SU-DHL-6 (cell line): ENCODE measurements at regions not wholly inside any gene's neighbourhood (a gene's known extent, or its start where the extent isn't known, plus 50 kb on each side); places are given as distances from the start of the nearest gene placed in this dataset.

ENCODE experiments used
- EZH2phosphoT487 ChIP-seq: fragments of 200-600 bp; sonication (generic), shearing (Covaris generic); conservative IDR thresholded peaks from 2 replicates; pipeline ENCODE4 v1.6.1; 2018; ENCODE audit warnings: mild to moderate bottlenecking, antibody characterized with exemption, low read length, moderate library complexity, mixed read lengths
- TF ChIP-seq, protein P1 (sequence below): fragments of 200-600 bp; sonication (generic); IDR thresholded peaks from one replicate; pipeline ENCODE4 v1.5.1; 2017; ENCODE audit warnings: antibody characterized with exemption, mild to moderate bottlenecking, low read length, moderate library complexity; ENCODE audit not compliant: insufficient read depth, poor library complexity, severe bottlenecking

DNA sequence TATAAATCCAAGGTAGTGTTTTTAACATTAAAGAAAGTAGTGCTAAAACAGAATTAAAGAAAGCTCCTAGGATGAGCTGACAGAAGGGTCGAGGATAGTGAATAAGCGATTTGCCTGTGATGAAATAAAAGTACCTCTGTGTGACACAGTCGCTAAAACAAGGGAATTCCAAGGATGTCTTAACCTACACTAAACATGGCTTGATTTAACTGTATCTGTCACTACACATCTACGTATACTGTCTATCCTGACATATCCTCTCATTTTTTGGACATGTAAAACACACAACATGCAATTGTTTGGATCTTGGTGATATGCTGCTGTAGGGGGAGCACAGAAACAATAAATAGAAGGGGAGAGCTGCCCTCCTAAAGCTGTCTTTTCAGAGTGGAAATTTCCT is 580.8 kb upstream of the SLC8A1 start:
- TF ChIP-seq, protein P1, sequence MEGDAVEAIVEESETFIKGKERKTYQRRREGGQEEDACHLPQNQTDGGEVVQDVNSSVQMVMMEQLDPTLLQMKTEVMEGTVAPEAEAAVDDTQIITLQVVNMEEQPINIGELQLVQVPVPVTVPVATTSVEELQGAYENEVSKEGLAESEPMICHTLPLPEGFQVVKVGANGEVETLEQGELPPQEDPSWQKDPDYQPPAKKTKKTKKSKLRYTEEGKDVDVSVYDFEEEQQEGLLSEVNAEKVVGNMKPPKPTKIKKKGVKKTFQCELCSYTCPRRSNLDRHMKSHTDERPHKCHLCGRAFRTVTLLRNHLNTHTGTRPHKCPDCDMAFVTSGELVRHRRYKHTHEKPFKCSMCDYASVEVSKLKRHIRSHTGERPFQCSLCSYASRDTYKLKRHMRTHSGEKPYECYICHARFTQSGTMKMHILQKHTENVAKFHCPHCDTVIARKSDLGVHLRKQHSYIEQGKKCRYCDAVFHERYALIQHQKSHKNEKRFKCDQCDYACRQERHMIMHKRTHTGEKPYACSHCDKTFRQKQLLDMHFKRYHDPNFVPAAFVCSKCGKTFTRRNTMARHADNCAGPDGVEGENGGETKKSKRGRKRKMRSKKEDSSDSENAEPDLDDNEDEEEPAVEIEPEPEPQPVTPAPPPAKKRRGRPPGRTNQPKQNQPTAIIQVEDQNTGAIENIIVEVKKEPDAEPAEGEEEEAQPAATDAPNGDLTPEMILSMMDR, result no peak
- no peak for TF ChIP-seq EZH2phosphoT487
